Neuronal stem cell (in vitro differentiated cells): ENCODE measurements at regions not wholly inside any gene's neighbourhood (a gene's known extent, or its start where the extent isn't known, plus 50 kb on each side); places are given as distances from the start of the nearest gene placed in this dataset.
A peak's percentile ranks its signal among the peaks of the same experiment; 100 is the strongest.

ENCODE experiments used
- DNase-seq: peaks from one replicate; pipeline ENCODE4 v3.0.0-alpha.2; 2013; ENCODE audit warnings: low spot score
- H2AFZ ChIP-seq: one replicate; pipeline ENCODE4 v1.6.1; 2013; ENCODE audit warnings: mild to moderate bottlenecking, low read length, inconsistent platforms
- H2AK5ac ChIP-seq: 2 replicates; pipeline ENCODE4 v1.6.1; 2013; ENCODE audit warnings: low read depth, mild to moderate bottlenecking, inconsistent platforms, low read length, moderate library complexity, mixed read lengths
- H2BK120ac ChIP-seq: 2 replicates; pipeline ENCODE4 v1.6.1; 2013; ENCODE audit warnings: low read depth, mild to moderate bottlenecking, inconsistent platforms, low read length, moderate library complexity, mixed read lengths
- H2BK12ac ChIP-seq: one replicate; pipeline ENCODE4 v1.6.1; 2013; ENCODE audit warnings: low read length, inconsistent platforms
- H2BK15ac ChIP-seq: 2 replicates; pipeline ENCODE4 v1.6.1; 2013; ENCODE audit warnings: mild to moderate bottlenecking, low read length, inconsistent platforms, mixed read lengths
- H2BK5ac ChIP-seq: one replicate; pipeline ENCODE4 v1.6.1; 2013; ENCODE audit warnings: inconsistent platforms, mild to moderate bottlenecking, low read length, moderate library complexity
- H3K14ac ChIP-seq: one replicate; pipeline ENCODE4 v1.6.1; 2013; ENCODE audit warnings: low read length, inconsistent platforms
- H3K18ac ChIP-seq: 2 replicates; pipeline ENCODE4 v1.6.1; 2013; ENCODE audit warnings: low read length, inconsistent platforms
- H3K23ac ChIP-seq: 2 replicates; pipeline ENCODE4 v1.6.1; 2013; ENCODE audit warnings: low read depth, mild to moderate bottlenecking, mixed read lengths, low read length, inconsistent platforms; ENCODE audit not compliant: poor library complexity
- H3K27ac ChIP-seq: replicated peaks from 3 replicates; pipeline ENCODE4 v1.5.1; 2013; ENCODE audit warnings: low read length, inconsistent platforms
- H3K27me3 ChIP-seq, 3 experiments: 2 replicates each; pipeline ENCODE4 v1.6.1; 2013; ENCODE audit warnings: low read length in 3 of 3, mild to moderate bottlenecking in 2 of 3, inconsistent platforms in 1 of 3, low read depth in 1 of 3, mixed read lengths in 1 of 3, moderate library complexity in 1 of 3; ENCODE audit not compliant: control insufficient read depth in 3 of 3, insufficient read depth in 3 of 3
- H3K36me3 ChIP-seq, 2 donors: replicated peaks in 1 of 2; 2 replicates each; pipeline ENCODE4 v1.6.1; 2013; ENCODE audit warnings: low read length in 2 of 2; ENCODE audit not compliant: control insufficient read depth in 2 of 2, insufficient read depth in 2 of 2
- H3K4ac ChIP-seq: 2 replicates; pipeline ENCODE4 v1.6.1; 2013; ENCODE audit warnings: inconsistent platforms, mild to moderate bottlenecking, low read length, moderate library complexity
- H3K4me1 ChIP-seq, 2 donors: 1 replicate in 1 of 2; 2 replicates in 1 of 2; pipeline ENCODE4 v1.6.1; 2013; ENCODE audit warnings: low read length in 2 of 2, low read depth in 1 of 2; ENCODE audit not compliant: control insufficient read depth in 2 of 2, insufficient read depth in 1 of 2
- H3K4me2 ChIP-seq: one replicate; pipeline ENCODE4 v1.6.1; 2013; ENCODE audit warnings: mild to moderate bottlenecking, low read length, inconsistent platforms; ENCODE audit not compliant: insufficient read depth, poor library complexity, severe bottlenecking
- H3K4me3 ChIP-seq, 2 donors: 2 replicates each; pipeline ENCODE4 v1.5.1; 2013; ENCODE audit warnings: low read length in 2 of 2, mild to moderate bottlenecking in 2 of 2, inconsistent platforms in 1 of 2, moderate library complexity in 1 of 2
- H3K79me1 ChIP-seq: one replicate; pipeline ENCODE4 v1.6.1; 2013; ENCODE audit warnings: low read depth, mild to moderate bottlenecking, inconsistent platforms, low read length, moderate library complexity
- H3K9ac ChIP-seq: one replicate; pipeline ENCODE4 v1.6.1; 2013; ENCODE audit warnings: mild to moderate bottlenecking, low read depth, low read length, inconsistent platforms; ENCODE audit not compliant: poor library complexity
- H3K9me3 ChIP-seq, 2 donors: replicated peaks in 1 of 2; 2 replicates each; pipeline versions ENCODE3 to v1.6.1; 2013; ENCODE audit warnings: low read length in 2 of 2, mild to moderate bottlenecking in 2 of 2, inconsistent platforms in 1 of 2, low read depth in 1 of 2, mixed read lengths in 1 of 2, moderate library complexity in 1 of 2; ENCODE audit not compliant: control insufficient read depth in 2 of 2, insufficient read depth in 1 of 2
- H4K8ac ChIP-seq: one replicate; pipeline ENCODE4 v1.6.1; 2013; ENCODE audit warnings: low read depth, mild to moderate bottlenecking, inconsistent platforms, low read length, moderate library complexity
- H4K91ac ChIP-seq: one replicate; pipeline ENCODE4 v1.6.1; 2013; ENCODE audit warnings: low read length, low read depth, mild to moderate bottlenecking, inconsistent platforms; ENCODE audit not compliant: poor library complexity
- WGBS, 2 donors: extraction: QIAGEN DNeasy Blood & Tissue Kit; methylation state at CpG; one replicate each; pipeline ENCODE4 v1.1.7; 2013; ENCODE audit warnings: missing lambda C conversion rate in 2 of 2, mixed read lengths in 1 of 2; ENCODE audit not compliant: insufficient read length in 2 of 2, insufficient replicate concordance in 1 of 2; ENCODE audit errors: extremely low coverage in 2 of 2; 5-methylcytosine and 5-hydroxymethylcytosine counted together

DNA sequence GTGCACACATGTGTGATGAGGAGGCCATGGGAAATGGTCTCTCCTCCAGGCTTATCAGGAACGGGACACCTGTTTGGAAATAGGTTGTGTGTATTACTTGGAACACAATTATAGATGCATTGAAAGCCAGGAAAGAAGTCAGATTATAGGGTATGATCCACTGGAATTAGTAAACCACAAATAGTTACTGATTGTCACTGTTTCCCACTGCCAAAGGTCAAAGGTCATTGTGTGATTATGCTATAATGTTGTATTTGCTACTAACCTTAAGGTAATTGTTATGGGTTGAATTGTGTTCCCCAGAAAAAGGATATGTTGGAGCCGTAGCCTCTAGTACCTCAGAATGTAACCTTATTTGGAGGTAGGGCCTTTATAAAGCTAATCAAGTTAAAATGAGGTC lies 129.9 kb upstream of the FBXO33 start:
- Histone ChIP-seq H3K23ac (no peak overlapping the region), H3K27me3 (no peaks in the 10 kb centered on the region), H3K4ac (no peak overlapping the region), H3K9me3 (no peaks in the 10 kb centered on the region), H3K27ac (no peak overlapping the region), H4K91ac (no peak overlapping the region), H2BK15ac (no peak overlapping the region), H3K4me2 (no peak overlapping the region), H3K9ac (no peak overlapping the region), H2BK120ac (no peak overlapping the region), H2AFZ (no peak overlapping the region), H2BK12ac (no peak overlapping the region), H2BK5ac (no peak overlapping the region), H3K4me1 (no peaks in the 10 kb centered on the region), H2AK5ac (no peak overlapping the region), H3K36me3 (no peaks in the 10 kb centered on the region), H3K14ac (no peak overlapping the region), H3K18ac (no peak overlapping the region), H3K4me3 (no peak overlapping the region), H4K8ac (no peak overlapping the region), H3K79me1 (no peaks in the 10 kb centered on the region)
- DNase-seq: no peak
- WGBS, 2 donors: no CpG with 5 or more reads among the region's 2 CpGs

DNA sequence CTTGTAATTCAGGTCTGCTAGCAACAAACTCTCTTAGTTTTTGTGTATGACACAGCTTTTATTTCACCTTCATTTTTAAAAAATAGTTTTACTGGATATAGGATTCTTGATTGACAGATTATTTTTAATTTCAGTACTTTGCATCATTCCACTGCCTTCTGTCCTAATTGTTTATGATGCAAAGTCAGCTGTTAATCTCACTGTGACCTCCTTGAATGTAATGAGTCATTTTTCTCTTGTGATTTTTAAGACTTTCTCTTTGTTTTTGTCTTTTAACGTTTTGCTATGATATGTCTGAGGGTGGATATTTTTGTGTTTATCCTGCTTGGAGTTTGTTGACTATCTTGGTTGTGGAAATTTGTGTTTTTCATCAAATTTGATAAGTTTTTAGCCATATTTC lies 126.3 kb upstream of the FBXO33 start:
- H3K14ac ChIP-seq: no peak overlapping the region
- no peak overlapping the region for H3K4ac ChIP-seq
- H3K4me1 ChIP-seq: no peaks in the 10 kb centered on the region

DNA sequence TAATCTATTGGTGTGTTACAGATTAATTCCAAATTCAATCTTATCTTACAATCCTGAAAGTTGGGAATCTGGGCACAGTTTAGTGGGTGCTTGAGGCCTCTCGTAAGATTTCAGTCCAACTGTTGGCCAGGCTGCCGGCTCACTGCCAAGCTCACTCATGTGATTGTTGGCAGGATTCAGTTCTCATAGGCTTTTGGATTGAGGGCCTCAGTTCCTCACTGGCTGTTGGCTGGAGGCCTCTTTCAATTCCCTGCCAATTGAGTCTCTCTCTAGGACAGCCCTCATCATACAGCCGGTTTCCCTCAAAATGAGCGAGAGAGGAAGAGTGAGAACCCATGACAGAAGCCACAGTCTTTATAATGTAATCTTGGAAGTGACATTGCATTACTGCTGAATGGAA lies 123.5 kb upstream of the FBXO33 start:
- Histone ChIP-seq H2BK120ac (no peak overlapping the region), H2BK15ac (no peak overlapping the region), H3K4me3 (no peak overlapping the region), H4K91ac (no peak overlapping the region), H3K4ac (no peak overlapping the region), H2AFZ (no peak overlapping the region), H3K27me3 (no peaks in the 10 kb centered on the region), H3K4me2 (no peak overlapping the region), H3K4me1 (no peaks in the 10 kb centered on the region), H3K23ac (no peak overlapping the region), H3K36me3 (no peaks in the 10 kb centered on the region), H3K27ac (no peak overlapping the region), H2BK12ac (no peak overlapping the region), H3K9ac (no peak overlapping the region), H3K14ac (peak overlapping the region; percentile 38), H2AK5ac (no peak overlapping the region), H4K8ac (no peak overlapping the region), H2BK5ac (no peak overlapping the region), H3K18ac (no peak overlapping the region), H3K9me3 (no peaks in the 10 kb centered on the region), H3K79me1 (no peaks in the 10 kb centered on the region)
- no peak for DNase-seq
- no CpG with 5 or more reads among the region's 4 CpGs for WGBS, 2 donors

More for the DNA sequence above, 126.3 kb upstream of the FBXO33 start:
- no peak overlapping the region for H3K23ac ChIP-seq
- H3K79me1 ChIP-seq: no peaks in the 10 kb centered on the region
- H3K18ac ChIP-seq: no peak overlapping the region
- no peak overlapping the region for H2BK15ac ChIP-seq
- no peaks in the 10 kb centered on the region for H3K36me3 ChIP-seq
- H3K9ac ChIP-seq: no peak overlapping the region
- H2AK5ac ChIP-seq: no peak overlapping the region
- no peak overlapping the region for H3K4me2 ChIP-seq
- H2AFZ ChIP-seq: no peak overlapping the region
- H3K9me3 ChIP-seq: no peaks in the 10 kb centered on the region
- WGBS, 2 donors: no CpG with 5 or more reads among the region's 1 CpG
- no peak overlapping the region for H2BK5ac ChIP-seq
- DNase-seq: no peak
- no peak overlapping the region for H2BK120ac ChIP-seq
- no peak overlapping the region for H3K27ac ChIP-seq
- H2BK12ac ChIP-seq: no peak overlapping the region
- H3K4me3 ChIP-seq: no peak overlapping the region
- no peaks in the 10 kb centered on the region for H3K27me3 ChIP-seq
- no peak overlapping the region for H4K8ac ChIP-seq
- H4K91ac ChIP-seq: no peak overlapping the region

DNA sequence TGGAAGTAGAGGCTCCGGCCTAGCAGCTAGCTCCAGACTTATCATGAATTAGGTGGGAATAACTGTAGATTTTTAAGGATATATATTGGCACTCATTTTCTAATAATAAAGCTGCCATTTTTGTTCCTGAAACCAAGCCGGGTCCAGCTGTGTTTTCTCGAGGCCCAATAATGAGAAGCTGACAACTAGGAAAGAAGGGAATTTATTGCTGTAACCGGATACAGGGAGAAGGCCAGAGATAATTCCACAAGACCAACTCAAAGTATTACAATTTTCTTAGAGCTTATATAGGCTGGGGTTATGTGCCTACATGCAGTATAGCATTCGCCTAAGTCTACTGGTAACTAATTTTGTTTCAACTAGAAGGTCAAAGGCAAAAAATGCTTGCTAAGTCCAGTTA lies 122.3 kb upstream of the FBXO33 start:
- Histone ChIP-seq H4K91ac (no peak overlapping the region), H3K4ac (no peak overlapping the region), H3K9ac (no peak overlapping the region), H3K27ac (no peak overlapping the region), H3K27me3 (no peaks in the 10 kb centered on the region), H3K79me1 (no peaks in the 10 kb centered on the region), H2BK15ac (no peak overlapping the region), H3K4me2 (no peak overlapping the region), H2BK12ac (no peak overlapping the region), H4K8ac (no peak overlapping the region), H3K4me1 (no peaks in the 10 kb centered on the region), H2BK5ac (no peak overlapping the region), H3K9me3 (no peaks in the 10 kb centered on the region), H3K14ac (no peak overlapping the region), H3K4me3 (no peak overlapping the region), H3K36me3 (no peaks in the 10 kb centered on the region), H3K23ac (no peak overlapping the region), H2AFZ (no peak overlapping the region), H2AK5ac (no peak overlapping the region), H2BK120ac (no peak overlapping the region), H3K18ac (no peak overlapping the region)
- no CpG with 5 or more reads among the region's 5 CpGs for WGBS, 2 donors
- DNase-seq: no peak
